HFF-Myc (cell line): ENCODE measurements at regions not wholly inside any gene's neighbourhood (a gene's known extent, or its start where the extent isn't known, plus 50 kb on each side); places are given as distances from the start of the nearest gene placed in this dataset.

ENCODE experiments used
- DNase-seq: peaks from one replicate; pipeline ENCODE4 v3.0.0-alpha.2; 2011; ENCODE audit warnings: low read depth; ENCODE audit errors: extremely low read depth
- H3K4me3 ChIP-seq: replicated peaks from 2 replicates; pipeline ENCODE4 v1.5.1; 2011; ENCODE audit warnings: low read depth, mild to moderate bottlenecking, control low read depth, low read length
- TF ChIP-seq, protein P1 (sequence below): IDR thresholded peaks from 2 replicates; pipeline ENCODE4 v1.5.1; 2012; ENCODE audit warnings: mild to moderate bottlenecking, low read depth, low read length, control low read depth; ENCODE audit errors: missing control alignments

DNA sequence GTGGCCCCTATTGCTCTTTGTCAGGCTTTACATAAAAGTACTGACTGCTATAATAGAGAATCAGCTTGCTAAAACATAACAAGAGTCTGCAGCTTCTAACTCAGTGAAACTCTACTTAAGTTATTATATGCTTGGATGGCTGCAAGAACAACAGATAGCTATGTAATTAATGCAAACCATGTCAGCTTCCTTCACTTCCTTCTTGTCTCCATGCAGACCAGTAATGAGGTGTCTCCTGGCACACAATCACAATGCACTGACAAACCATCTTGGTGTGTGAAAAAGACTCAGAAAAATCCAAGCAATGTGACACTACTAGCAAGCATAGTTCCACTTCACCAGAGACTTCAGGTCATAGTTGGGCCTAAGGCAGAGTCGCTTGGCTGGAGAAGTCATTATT is 2068.9 kb upstream of the PIK3C3 start:
- no peak overlapping the region for H3K4me3 ChIP-seq
- TF ChIP-seq, protein P1, sequence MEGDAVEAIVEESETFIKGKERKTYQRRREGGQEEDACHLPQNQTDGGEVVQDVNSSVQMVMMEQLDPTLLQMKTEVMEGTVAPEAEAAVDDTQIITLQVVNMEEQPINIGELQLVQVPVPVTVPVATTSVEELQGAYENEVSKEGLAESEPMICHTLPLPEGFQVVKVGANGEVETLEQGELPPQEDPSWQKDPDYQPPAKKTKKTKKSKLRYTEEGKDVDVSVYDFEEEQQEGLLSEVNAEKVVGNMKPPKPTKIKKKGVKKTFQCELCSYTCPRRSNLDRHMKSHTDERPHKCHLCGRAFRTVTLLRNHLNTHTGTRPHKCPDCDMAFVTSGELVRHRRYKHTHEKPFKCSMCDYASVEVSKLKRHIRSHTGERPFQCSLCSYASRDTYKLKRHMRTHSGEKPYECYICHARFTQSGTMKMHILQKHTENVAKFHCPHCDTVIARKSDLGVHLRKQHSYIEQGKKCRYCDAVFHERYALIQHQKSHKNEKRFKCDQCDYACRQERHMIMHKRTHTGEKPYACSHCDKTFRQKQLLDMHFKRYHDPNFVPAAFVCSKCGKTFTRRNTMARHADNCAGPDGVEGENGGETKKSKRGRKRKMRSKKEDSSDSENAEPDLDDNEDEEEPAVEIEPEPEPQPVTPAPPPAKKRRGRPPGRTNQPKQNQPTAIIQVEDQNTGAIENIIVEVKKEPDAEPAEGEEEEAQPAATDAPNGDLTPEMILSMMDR = no peak
- no peak for DNase-seq

DNA sequence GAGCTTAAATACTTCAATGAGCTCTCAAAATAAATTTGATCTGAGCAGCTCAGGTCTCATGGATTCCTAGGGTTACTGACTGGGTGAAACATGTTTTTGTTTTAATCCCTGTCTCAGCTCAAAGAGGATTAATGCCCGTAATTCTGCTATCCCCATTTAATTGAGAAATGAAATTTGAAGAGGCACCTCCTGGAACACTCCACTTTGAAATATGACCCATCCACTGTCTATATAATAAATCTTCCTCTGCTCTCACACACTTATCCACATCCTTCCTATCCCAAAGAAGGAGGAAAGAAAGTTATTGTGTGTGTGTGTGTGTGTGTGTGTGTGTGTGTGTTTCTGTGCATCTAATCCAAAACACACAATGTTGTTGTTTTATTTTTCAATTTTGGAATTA is 2082.4 kb upstream of the PIK3C3 start:
- TF ChIP-seq, protein P1 = no peak
- no peak for DNase-seq
- no peak overlapping the region for H3K4me3 ChIP-seq

DNA sequence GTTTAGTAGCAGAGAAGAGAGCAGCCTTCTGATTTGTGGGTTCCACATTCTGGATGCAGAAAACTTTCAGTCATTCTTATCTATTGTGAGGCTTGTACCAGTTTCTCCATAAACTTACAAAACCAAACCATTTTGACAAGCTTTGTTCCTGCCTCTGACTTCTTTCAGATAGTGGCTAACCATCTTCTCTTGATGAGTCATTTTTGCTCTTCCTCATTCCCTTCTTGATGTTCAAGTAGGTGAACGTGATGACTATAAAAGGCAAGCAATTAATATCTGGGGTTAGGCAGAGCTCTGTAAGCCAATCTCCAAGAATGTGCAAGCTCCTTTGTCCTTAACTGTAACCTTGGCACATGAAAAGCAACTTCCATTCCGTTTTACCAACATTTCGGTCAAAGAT is 2083.1 kb upstream of the PIK3C3 start:
- DNase-seq = no peak
- TF ChIP-seq, protein P1 = no peak
- no peak overlapping the region for H3K4me3 ChIP-seq

DNA sequence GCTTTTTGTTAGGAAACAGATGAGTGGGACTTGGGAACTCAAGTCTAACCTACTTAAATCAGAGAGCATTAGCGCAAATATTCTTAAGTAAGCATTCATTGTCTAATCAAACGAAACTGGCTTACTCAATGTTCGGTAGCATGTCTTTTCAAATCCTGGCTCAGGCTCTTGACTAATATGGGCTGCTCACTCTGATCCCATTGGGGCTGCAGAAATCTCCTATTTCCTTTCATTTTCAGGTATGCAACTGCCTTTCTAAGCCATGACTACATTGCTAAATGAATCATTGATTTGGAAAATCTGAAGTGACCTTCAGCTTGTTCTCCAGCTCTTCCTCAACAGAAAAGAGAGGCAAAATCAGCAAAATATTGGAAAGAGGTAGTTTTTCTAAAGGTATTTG is 2084.4 kb upstream of the PIK3C3 start:
- DNase-seq = no peak
- TF ChIP-seq, protein P1 = no peak
- no peak overlapping the region for H3K4me3 ChIP-seq

DNA sequence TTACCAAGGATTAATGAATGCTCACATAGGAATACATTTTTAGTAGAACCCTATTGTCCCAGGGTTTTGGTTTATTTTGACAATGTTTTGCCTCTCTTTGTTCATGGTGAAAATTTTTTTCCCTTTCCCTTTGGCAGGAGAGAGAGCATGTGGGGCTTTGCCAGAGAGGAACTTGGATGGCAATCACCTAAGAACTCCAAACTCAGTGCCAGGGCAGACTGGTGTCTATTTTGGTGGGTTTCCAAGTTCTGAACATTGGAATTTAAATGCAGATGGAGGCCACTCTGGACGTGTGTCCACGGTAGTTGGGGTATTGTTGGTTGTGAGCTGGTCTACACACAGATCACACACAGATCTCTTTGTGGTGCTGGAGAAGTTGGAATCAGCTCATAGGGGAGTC is 2091.1 kb upstream of the PIK3C3 start:
- H3K4me3 ChIP-seq = no peak overlapping the region
- no peak for DNase-seq
- TF ChIP-seq, protein P1 = no peak

GRCh38 chr18:39862341-39862740 is 2092.7 kb upstream of the PIK3C3 start:
- DNase-seq = no peak
- no peak overlapping the region for H3K4me3 ChIP-seq
- TF ChIP-seq, protein P1 = no peak

DNA sequence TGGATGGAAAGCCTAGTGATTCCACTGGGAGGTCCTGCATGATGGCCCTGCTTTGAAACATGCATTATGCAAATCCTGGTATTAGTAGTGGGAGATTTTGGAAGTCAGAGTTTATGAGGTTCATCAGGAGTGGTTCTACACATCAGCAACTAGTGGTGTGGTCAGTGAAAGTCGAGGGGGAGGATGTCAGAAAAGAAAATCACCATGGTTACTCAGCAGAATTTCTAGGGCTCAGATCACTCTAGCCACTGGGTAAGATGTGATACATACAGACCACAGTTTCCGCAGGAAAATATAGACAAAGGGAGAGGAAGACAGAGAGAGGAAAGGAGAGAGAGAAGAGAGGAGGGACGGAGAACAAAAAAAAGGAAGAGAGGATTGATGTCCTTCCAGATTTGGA is 2100.7 kb upstream of the PIK3C3 start:
- no peak overlapping the region for H3K4me3 ChIP-seq
- no peak for DNase-seq
- TF ChIP-seq, protein P1 = no peak
